GM12874 (cell line): ENCODE measurements at regions not wholly inside any gene's neighbourhood (a gene's known extent, or its start where the extent isn't known, plus 50 kb on each side); places are given as distances from the start of the nearest gene placed in this dataset.

Experiments used
- CTCF ChIP-seq: IDR thresholded peaks from 2 replicates; pipeline ENCODE4 v1.5.1; 2011; ENCODE audit warnings: low read depth, mild to moderate bottlenecking, control low read depth, low read length, moderate library complexity; ENCODE audit not compliant: insufficient read depth

- no peak for TF ChIP-seq CTCF
Measured at GRCh38 chr1:233479110-233479890, 134.6 kb upstream of the KCNK1 start.

- no peak for TF ChIP-seq CTCF
Measured at GRCh38 chr1:233480198-233480597, 133.7 kb upstream of the KCNK1 start.

GRCh38 chr1:233482388-233482787 lies 131.5 kb upstream of the KCNK1 start:
- TF ChIP-seq CTCF, result no peak

GRCh38 chr1:233485385-233485784 lies 128.5 kb upstream of the KCNK1 start:
- no peak for TF ChIP-seq CTCF

- TF ChIP-seq CTCF, result no peak
Measured at GRCh38 chr1:233485809-233486398, 128.0 kb upstream of the KCNK1 start.

- no peak for TF ChIP-seq CTCF
Measured at GRCh38 chr1:233487408-233487807, 126.5 kb upstream of the KCNK1 start.

GRCh38 chr1:233489411-233489810 lies 124.5 kb upstream of the KCNK1 start:
- TF ChIP-seq CTCF, result no peak
